GM12873 (cell line): ENCODE measurements at regions not wholly inside any gene's neighbourhood (a gene's known extent, or its start where the extent isn't known, plus 50 kb on each side); places are given as distances from the start of the nearest gene placed in this dataset.

ENCODE experiments used
- CTCF ChIP-seq: IDR thresholded peaks from 2 replicates; pipeline ENCODE4 v1.5.1; 2012; ENCODE audit warnings: low read depth, mild to moderate bottlenecking, moderate library complexity, low read length, control low read depth; ENCODE audit not compliant: insufficient read depth; ENCODE audit errors: missing control alignments

GRCh38 chr22:22720724-22721261 is 76.4 kb downstream of the GGTLC2 start:
- no peak for TF ChIP-seq CTCF

- TF ChIP-seq CTCF, result no peak
These were observed 77.4 kb downstream of the GGTLC2 start for GRCh38 chr22:22721681-22722354.

- no peak for TF ChIP-seq CTCF
These were observed 84.0 kb downstream of the GGTLC2 start for GRCh38 chr22:22728382-22728781.

GRCh38 chr22:22730655-22731373 is 86.4 kb downstream of the GGTLC2 start:
- TF ChIP-seq CTCF, result no peak

- TF ChIP-seq CTCF, result no peak
These were observed 86.9 kb downstream of the GGTLC2 start for GRCh38 chr22:22731374-22731676.

GRCh38 chr22:22733881-22734373 is 89.5 kb downstream of the GGTLC2 start:
- TF ChIP-seq CTCF, result no peak
